Colonic mucosa (tissue), 4 donors: ENCODE measurements at regions not wholly inside any gene's neighbourhood (a gene's known extent, or its start where the extent isn't known, plus 50 kb on each side); places are given as distances from the start of the nearest gene placed in this dataset.

ENCODE experiments used
- DNase-seq: peaks from one replicate; pipeline ENCODE4 v3.0.0-alpha.2; 2020
- H3K27ac ChIP-seq: fragments of 200-600 bp; one replicate; pipeline ENCODE4 v1.8.0; 2021
- H3K27me3 ChIP-seq: fragments of 200-600 bp; one replicate; pipeline ENCODE4 v1.8.0; 2021
- H3K36me3 ChIP-seq: fragments of 200-600 bp; one replicate; pipeline ENCODE4 v1.8.0; 2021
- H3K4me1 ChIP-seq: fragments of 200-600 bp; one replicate; pipeline ENCODE4 v1.8.0; 2021; ENCODE audit warnings: mild to moderate bottlenecking
- H3K4me3 ChIP-seq: fragments of 200-600 bp; one replicate; pipeline ENCODE4 v1.8.0; 2021
- H3K9ac ChIP-seq, 2 donors: one replicate each; pipeline ENCODE4 v1.7.0; 2013; ENCODE audit warnings: control low read depth in 2 of 2, low read depth in 2 of 2, low read length in 2 of 2
- H3K9me3 ChIP-seq: fragments of 200-600 bp; one replicate; pipeline ENCODE4 v1.8.0; 2021
- intact Hi-C: fragments of 100-400 bp; cut with DNase I; formaldehyde crosslinking; loops from one replicate; pipeline ENCODE4 v1.14.1; 2022
- TF ChIP-seq, protein P1 (sequence below): fragments of 200-600 bp; IDR thresholded peaks from one replicate; pipeline ENCODE4 v1.8.0; 2022; ENCODE audit warnings: antibody characterized with exemption, mild to moderate bottlenecking
- donor health status: healthy.
- donor health status: DM: no; HTN: no; CAD: no.
- donor health status: DM: no; HTN: no; CAD: no.

DNA sequence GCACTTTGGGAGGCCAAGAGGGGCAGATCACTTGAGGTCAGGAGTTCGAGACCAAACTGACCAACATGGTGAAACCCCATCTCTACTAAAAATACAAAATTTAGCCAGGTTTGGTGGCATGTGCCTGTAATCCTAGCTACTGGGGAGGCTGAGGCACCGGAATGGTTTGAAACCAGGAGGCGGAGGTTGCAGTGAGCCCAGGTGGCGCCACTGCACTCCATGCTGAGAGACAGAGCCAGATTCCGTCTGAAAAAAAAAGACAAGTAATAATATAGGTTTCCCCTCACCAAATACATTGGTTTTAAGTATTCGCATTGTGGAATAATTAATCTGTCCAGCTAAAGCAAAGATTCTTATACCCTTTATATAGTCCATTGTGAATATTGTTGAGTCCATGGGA is 1544.6 kb downstream of the OLFM4 start:
- no peak for DNase-seq
- H3K4me3 ChIP-seq: no peak overlapping the region
- TF ChIP-seq, protein P1, sequence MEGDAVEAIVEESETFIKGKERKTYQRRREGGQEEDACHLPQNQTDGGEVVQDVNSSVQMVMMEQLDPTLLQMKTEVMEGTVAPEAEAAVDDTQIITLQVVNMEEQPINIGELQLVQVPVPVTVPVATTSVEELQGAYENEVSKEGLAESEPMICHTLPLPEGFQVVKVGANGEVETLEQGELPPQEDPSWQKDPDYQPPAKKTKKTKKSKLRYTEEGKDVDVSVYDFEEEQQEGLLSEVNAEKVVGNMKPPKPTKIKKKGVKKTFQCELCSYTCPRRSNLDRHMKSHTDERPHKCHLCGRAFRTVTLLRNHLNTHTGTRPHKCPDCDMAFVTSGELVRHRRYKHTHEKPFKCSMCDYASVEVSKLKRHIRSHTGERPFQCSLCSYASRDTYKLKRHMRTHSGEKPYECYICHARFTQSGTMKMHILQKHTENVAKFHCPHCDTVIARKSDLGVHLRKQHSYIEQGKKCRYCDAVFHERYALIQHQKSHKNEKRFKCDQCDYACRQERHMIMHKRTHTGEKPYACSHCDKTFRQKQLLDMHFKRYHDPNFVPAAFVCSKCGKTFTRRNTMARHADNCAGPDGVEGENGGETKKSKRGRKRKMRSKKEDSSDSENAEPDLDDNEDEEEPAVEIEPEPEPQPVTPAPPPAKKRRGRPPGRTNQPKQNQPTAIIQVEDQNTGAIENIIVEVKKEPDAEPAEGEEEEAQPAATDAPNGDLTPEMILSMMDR: no peak
- no peaks in the 10 kb centered on the region for H3K36me3 ChIP-seq
- intact Hi-C loops: no loop called here
- no peak overlapping the region for H3K27ac ChIP-seq
- H3K9me3 ChIP-seq: no peaks in the 10 kb centered on the region
- H3K9ac ChIP-seq: no peak overlapping the region
- no peaks in the 10 kb centered on the region for H3K27me3 ChIP-seq
- no peaks in the 10 kb centered on the region for H3K4me1 ChIP-seq

DNA sequence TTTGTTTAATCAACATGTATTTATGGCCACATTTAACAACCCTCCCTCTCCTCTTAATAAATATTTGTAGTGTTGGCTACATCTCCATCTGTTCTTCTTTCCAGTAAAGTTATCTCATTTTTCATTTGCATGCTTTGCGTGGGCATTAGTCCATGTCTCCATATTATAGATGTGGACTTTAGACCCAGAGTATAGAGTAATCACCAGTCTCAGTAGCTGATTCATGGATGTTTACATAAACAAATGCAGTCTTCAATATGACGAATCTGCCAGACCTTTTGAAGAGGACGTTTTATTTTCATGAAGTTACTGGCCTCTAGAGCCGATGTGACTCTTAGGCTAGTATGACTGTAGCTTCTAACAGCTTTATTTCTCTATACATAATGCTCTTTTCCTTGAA is 1546.2 kb downstream of the OLFM4 start:
- Histone ChIP-seq H3K4me1 (no peaks in the 10 kb centered on the region), H3K9ac (no peak overlapping the region), H3K27me3 (no peaks in the 10 kb centered on the region), H3K36me3 (no peaks in the 10 kb centered on the region), H3K4me3 (no peak overlapping the region), H3K9me3 (no peaks in the 10 kb centered on the region), H3K27ac (no peak overlapping the region)
- intact Hi-C loops: no loop called here
- no peak for DNase-seq
- TF ChIP-seq, protein P1: no peak

DNA sequence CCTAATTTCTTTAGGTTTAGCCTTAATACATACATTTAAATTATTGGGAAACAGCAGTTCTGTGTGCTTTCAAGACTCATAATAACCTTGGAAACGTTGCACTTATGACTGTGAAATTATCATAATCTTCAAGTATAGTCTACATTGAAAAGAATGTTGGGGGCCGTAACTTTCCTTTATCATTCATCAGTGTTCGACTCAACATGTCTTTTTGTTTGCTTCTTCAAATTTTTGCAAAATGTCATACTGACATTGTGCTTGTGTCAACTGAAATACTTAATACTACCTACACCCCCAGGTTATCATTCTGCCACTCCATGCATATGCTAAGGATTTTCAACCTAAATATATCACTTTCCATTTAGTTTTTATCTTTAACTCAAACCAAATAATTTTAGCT is 1562.9 kb downstream of the OLFM4 start:
- DNase-seq: no peak
- H3K4me1 ChIP-seq: no peaks in the 10 kb centered on the region
- intact Hi-C loops: no loop called here
- TF ChIP-seq, protein P1: no peak
- H3K36me3 ChIP-seq: no peaks in the 10 kb centered on the region
- no peaks in the 10 kb centered on the region for H3K27me3 ChIP-seq
- H3K9ac ChIP-seq: no peak overlapping the region
- no peaks in the 10 kb centered on the region for H3K9me3 ChIP-seq
- no peak overlapping the region for H3K4me3 ChIP-seq
- no peak overlapping the region for H3K27ac ChIP-seq

DNA sequence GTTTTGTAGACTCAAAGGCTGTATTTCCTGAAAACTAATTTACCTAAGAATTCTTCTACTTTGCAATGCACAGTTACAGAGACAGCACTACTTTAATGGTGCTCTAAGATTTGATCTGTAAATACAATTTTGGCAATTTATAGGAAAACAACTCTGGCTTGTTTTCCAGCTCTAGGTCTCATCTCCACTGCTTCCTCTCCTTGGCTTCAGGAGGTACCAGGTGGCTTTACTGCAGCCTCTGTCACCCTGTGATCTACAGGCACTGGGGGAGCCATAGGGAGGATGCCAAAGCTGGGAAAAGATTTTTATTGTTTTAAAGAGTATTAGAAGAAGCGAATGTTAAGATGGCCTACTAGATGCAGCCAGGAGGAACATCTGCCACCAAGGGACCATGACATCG is 1563.6 kb downstream of the OLFM4 start:
- intact Hi-C loops: no loop called here
- TF ChIP-seq, protein P1: no peak

DNA sequence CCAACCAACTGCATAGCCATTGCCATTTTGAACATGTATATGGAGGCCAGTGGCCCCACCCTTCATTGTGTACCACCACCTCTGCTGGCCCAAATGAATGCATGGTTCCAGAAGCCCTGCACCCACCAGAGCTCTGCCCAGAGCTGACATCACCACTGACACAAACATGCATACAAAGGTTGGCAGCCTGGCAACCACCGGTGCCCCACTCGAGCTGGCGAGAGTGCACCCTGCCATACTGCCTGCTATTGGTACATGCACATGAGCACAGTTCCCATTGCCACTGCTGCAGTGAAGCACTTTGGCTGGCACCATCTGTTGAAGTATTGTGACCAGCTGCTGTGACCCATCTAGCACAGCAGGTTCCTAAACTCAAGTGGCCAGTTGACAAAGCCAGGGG is 1564.9 kb downstream of the OLFM4 start:
- no peaks in the 10 kb centered on the region for H3K36me3 ChIP-seq
- H3K27me3 ChIP-seq: no peaks in the 10 kb centered on the region
- H3K4me1 ChIP-seq: no peaks in the 10 kb centered on the region
- no peak overlapping the region for H3K27ac ChIP-seq
- TF ChIP-seq, protein P1: no peak
- intact Hi-C loops: no loop called here
- no peak overlapping the region for H3K9ac ChIP-seq
- no peak for DNase-seq
- H3K4me3 ChIP-seq: no peak overlapping the region
- no peaks in the 10 kb centered on the region for H3K9me3 ChIP-seq

More for the DNA sequence above, 1563.6 kb downstream of the OLFM4 start:
- Histone ChIP-seq H3K9ac (no peak overlapping the region), H3K4me3 (no peak overlapping the region), H3K27me3 (no peaks in the 10 kb centered on the region), H3K36me3 (no peaks in the 10 kb centered on the region), H3K9me3 (no peaks in the 10 kb centered on the region), H3K4me1 (no peaks in the 10 kb centered on the region), H3K27ac (no peak overlapping the region)
- DNase-seq: no peak
